ENCODE measurements at regions not wholly inside any gene's neighbourhood (a gene's known extent, or its start where the extent isn't known, plus 50 kb on each side); places are given as distances from the start of the nearest gene placed in this dataset.

GRCh38 chr12:113766131-113766878 lies 199.8 kb downstream of the RBM19 start:
- H3K4me3 ChIP-seq (ENCODE audit: low read length) = no peak overlapping the region
- TF ChIP-seq ZNF274 (IDR thresholded peaks at IDR 0.05; ENCODE audit: low read depth, low read length) = no peak

- H3K4me3 ChIP-seq (ENCODE audit: low read length) = no peak overlapping the region
- no peak for TF ChIP-seq ZNF274 (IDR thresholded peaks at IDR 0.05; ENCODE audit: low read depth, low read length)
Measured at GRCh38 chr12:113764661-113765060, 201.5 kb downstream of the RBM19 start.

GRCh38 chr12:113762882-113763816 lies 203.0 kb downstream of the RBM19 start:
- no peak for TF ChIP-seq ZNF274 (IDR thresholded peaks at IDR 0.05; ENCODE audit: low read depth, low read length)
- H3K4me3 ChIP-seq (ENCODE audit: low read length) = no peak overlapping the region

- TF ChIP-seq ZNF274 (IDR thresholded peaks at IDR 0.05; ENCODE audit: low read depth, low read length) = no peak
- H3K4me3 ChIP-seq (ENCODE audit: low read length) = no peak overlapping the region
Measured at GRCh38 chr12:113762155-113762881, 203.8 kb downstream of the RBM19 start.

GRCh38 chr12:113759135-113759534 lies 207.0 kb downstream of the RBM19 start:
- no peak for TF ChIP-seq ZNF274 (IDR thresholded peaks at IDR 0.05; ENCODE audit: low read depth, low read length)
- H3K4me3 ChIP-seq (ENCODE audit: low read length) = no peak overlapping the region

GRCh38 chr12:113758165-113758924 lies 207.8 kb downstream of the RBM19 start:
- no peak overlapping the region for H3K4me3 ChIP-seq (ENCODE audit: low read length)
- TF ChIP-seq ZNF274 (IDR thresholded peaks at IDR 0.05; ENCODE audit: low read depth, low read length) = no peak

GRCh38 chr12:113757221-113758002 lies 208.7 kb downstream of the RBM19 start:
- H3K4me3 ChIP-seq (ENCODE audit: low read length) = no peak overlapping the region
- no peak for TF ChIP-seq ZNF274 (IDR thresholded peaks at IDR 0.05; ENCODE audit: low read depth, low read length)

- no peak for TF ChIP-seq ZNF274 (IDR thresholded peaks at IDR 0.05; ENCODE audit: low read depth, low read length)
- no peak overlapping the region for H3K4me3 ChIP-seq (ENCODE audit: low read length)
Measured at GRCh38 chr12:113756609-113757008, 209.5 kb downstream of the RBM19 start.

GRCh38 chr12:113755098-113755497 lies 211.0 kb downstream of the RBM19 start:
- no peak overlapping the region for H3K4me3 ChIP-seq (ENCODE audit: low read length)
- TF ChIP-seq ZNF274 (IDR thresholded peaks at IDR 0.05; ENCODE audit: low read depth, low read length) = no peak

GRCh38 chr12:113751513-113751912 lies 214.6 kb downstream of the RBM19 start:
- no peak for TF ChIP-seq ZNF274 (IDR thresholded peaks at IDR 0.05; ENCODE audit: low read depth, low read length)
- H3K4me3 ChIP-seq (ENCODE audit: low read length) = no peak overlapping the region

- H3K4me3 ChIP-seq (ENCODE audit: low read length) = no peak overlapping the region
- TF ChIP-seq ZNF274 (IDR thresholded peaks at IDR 0.05; ENCODE audit: low read depth, low read length) = no peak
Measured at GRCh38 chr12:113749433-113749815, 216.7 kb downstream of the RBM19 start.

GRCh38 chr12:113748707-113749432 lies 217.3 kb downstream of the RBM19 start:
- TF ChIP-seq ZNF274 (IDR thresholded peaks at IDR 0.05; ENCODE audit: low read depth, low read length) = no peak
- no peak overlapping the region for H3K4me3 ChIP-seq (ENCODE audit: low read length)

Measured in GM08714 (cell line).